OCI-LY1 (cell line): ENCODE measurements at regions not wholly inside any gene's neighbourhood (a gene's known extent, or its start where the extent isn't known, plus 50 kb on each side); places are given as distances from the start of the nearest gene placed in this dataset.

Experiments
- CTCF ChIP-seq: fragments of 200-600 bp; sonication (generic), shearing (Covaris generic); IDR thresholded peaks from 2 replicates; pipeline ENCODE4 v1.5.1; 2017; ENCODE audit warnings: mild to moderate bottlenecking, antibody characterized with exemption, low read length, moderate library complexity, mixed read lengths
- EZH2 ChIP-seq: fragments of 200-600 bp; sonication (generic), shearing (Covaris generic); IDR thresholded peaks from 2 replicates; pipeline ENCODE4 v1.8.0; 2017; ENCODE audit warnings: borderline replicate concordance, mixed run types, mild to moderate bottlenecking, antibody characterized with exemption, low read length, moderate library complexity, mixed read lengths

DNA sequence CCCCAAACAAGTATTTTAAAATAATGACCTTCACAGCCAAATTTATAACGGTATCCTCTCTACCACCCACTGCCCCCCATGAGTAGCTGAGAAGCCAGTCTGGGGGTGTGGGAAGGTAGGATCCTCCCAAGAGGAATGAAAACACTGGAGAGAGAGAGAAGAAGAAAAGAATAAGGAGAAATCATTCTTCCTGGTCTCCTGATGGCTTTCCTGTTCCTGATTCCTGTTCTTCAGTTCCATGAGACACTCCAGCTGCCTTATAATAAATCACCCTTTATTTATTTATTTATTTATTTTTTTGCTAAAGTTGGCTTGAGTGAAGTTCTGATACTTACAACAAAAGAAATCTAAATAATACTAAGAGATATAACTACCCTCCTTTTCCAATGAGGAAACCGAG lies 56.4 kb upstream of the FAM20A start:
- no peak for TF ChIP-seq CTCF
- TF ChIP-seq EZH2: no peak
